A549 (cell line): ENCODE measurements at regions not wholly inside any gene's neighbourhood (a gene's known extent, or its start where the extent isn't known, plus 50 kb on each side); places are given as distances from the start of the nearest gene placed in this dataset.

Experiments used
- ATAC-seq, 2 experiments: fragments of 200-7000 bp in 1 of 2; fragments of >200 bp in 1 of 2; cut with Nextera tagmentation in 1 of 2; cut with Tn5 transposase in 1 of 2; 3 replicates each; pipeline versions ENCODE4 v1.8.0 to v1.9.1; 2018 to 2020; ENCODE audit warnings: mild to moderate bottlenecking in 1 of 2, moderate library complexity in 1 of 2
- CTCF ChIA-PET: fragments of 300-600 bp; sonication (Branson Sonifier 250); formaldehyde crosslinking; extraction: SDS; loops from one replicate; lab custom pipeline; 2021; ENCODE audit warnings: antibody characterized with exemption, inconsistent platforms; lab: Yijun Ruan, JAX
- POLR2A ChIA-PET: fragments of 350-600 bp; formaldehyde crosslinking; extraction: SDS; loops from one replicate; lab custom pipeline; 2021; ENCODE audit warnings: antibody characterized with exemption, inconsistent platforms; lab: Yijun Ruan, JAX
- DNase-seq, 2 experiments: peaks; one replicate each; pipeline versions ENCODE4 v3.0.0 to v3.0.0-alpha.2; 2011 to 2016; ENCODE audit warnings: low read depth in 1 of 2, low spot score in 1 of 2
- FAIRE-seq: peaks from 2 replicates; lab custom pipeline; 2011; peaks lifted over from hg19 to GRCh38; lab: Jason Lieb, UNC
- H3K27ac ChIP-seq, 2 experiments: fragments of >200 bp; sonication (Bioruptor Twin); formaldehyde crosslinking; 3 replicates each; pipeline ENCODE4 v1.5.1; 2016 to 2017
- H3K4me1 ChIP-seq: fragments of >200 bp; sonication (Bioruptor Twin); formaldehyde crosslinking; 3 replicates; pipeline ENCODE4 v1.6.1; 2016
- H3K4me2 ChIP-seq: fragments of >200 bp; sonication (Bioruptor Twin); formaldehyde crosslinking; 3 replicates; pipeline ENCODE4 v1.6.1; 2016
- H3K4me3 ChIP-seq: fragments of >200 bp; sonication (Bioruptor Twin); formaldehyde crosslinking; 3 replicates; pipeline ENCODE4 v1.5.1; 2016
- H3K9me3 ChIP-seq: fragments of >200 bp; sonication (Bioruptor Twin); formaldehyde crosslinking; 3 replicates; pipeline ENCODE4 v1.6.1; 2016
- BHLHE40 ChIP-seq: IDR thresholded peaks from 2 replicates; pipeline ENCODE4 v1.6.1; 2012; ENCODE audit warnings: low read depth, low read length, inconsistent platforms
- CHD2 ChIP-seq: fragments of 150-350 bp; IDR thresholded peaks from 2 replicates; pipeline ENCODE4 v1.6.1; 2014; ENCODE audit warnings: low read length; ENCODE audit not compliant: partially characterized antibody
- CHD4 ChIP-seq: fragments of 200-600 bp; sonication (generic); IDR thresholded peaks from 2 replicates; pipeline ENCODE4 v1.6.1; 2016; ENCODE audit warnings: antibody characterized with exemption, mild to moderate bottlenecking, borderline replicate concordance
- CTCF ChIP-seq: fragments of >200 bp; sonication (Bioruptor Twin); formaldehyde crosslinking; IDR thresholded peaks from 3 replicates; pipeline ENCODE4 v1.5.1; 2016
- EP300 ChIP-seq, 2 experiments: fragments of >200 bp; sonication (Bioruptor Twin); formaldehyde crosslinking; IDR thresholded peaks; 2 replicates in 1 of 2; 3 replicates in 1 of 2; pipeline ENCODE4 v1.6.1; 2016 to 2017
- FOSL2 ChIP-seq, 2 experiments: fragments of 450-650 bp in 1 of 2; fragments of >200 bp in 1 of 2; sonication (Bioruptor Twin) in 1 of 2; formaldehyde crosslinking; IDR thresholded peaks; 2 replicates each; pipeline versions ENCODE4 v1.5.0 to v1.6.1; 2016 to 2020; ENCODE audit warnings: mild to moderate bottlenecking in 1 of 2, moderate library complexity in 1 of 2
- GATA3 ChIP-seq: IDR thresholded peaks from 2 replicates; pipeline ENCODE4 v1.6.1; 2012; ENCODE audit warnings: borderline replicate concordance
- HMGXB4 ChIP-seq: fragments of 250-450 bp; sonication (Bioruptor Pico); IDR thresholded peaks from 2 replicates; pipeline ENCODE4 v1.5.0; 2021; ENCODE audit warnings: mild to moderate bottlenecking, moderate library complexity, borderline replicate concordance
- HOXA7 ChIP-seq: fragments of 250-450 bp; sonication (Bioruptor Pico); IDR thresholded peaks from 2 replicates; pipeline ENCODE4 v1.5.0; 2020; ENCODE audit warnings: mild to moderate bottlenecking, moderate library complexity
- HOXB5 ChIP-seq: fragments of 250-450 bp; sonication (Bioruptor Pico); IDR thresholded peaks from 2 replicates; pipeline ENCODE4 v1.5.0; 2020; ENCODE audit warnings: mild to moderate bottlenecking, moderate library complexity
- JUN ChIP-seq, 2 experiments: fragments of >200 bp; sonication (Bioruptor Twin); formaldehyde crosslinking; IDR thresholded peaks; 2 replicates in 1 of 2; 3 replicates in 1 of 2; pipeline ENCODE4 v1.6.1; 2016 to 2017
- JUNB ChIP-seq: fragments of >200 bp; sonication (Bioruptor Twin); formaldehyde crosslinking; IDR thresholded peaks from 2 replicates; pipeline ENCODE4 v1.6.1; 2016
- KDM1A ChIP-seq: fragments of 200-600 bp; sonication (generic); IDR thresholded peaks from 2 replicates; pipeline ENCODE4 v1.6.1; 2016; ENCODE audit warnings: low read depth, mild to moderate bottlenecking
- KDM5A ChIP-seq: fragments of 200-600 bp; sonication (generic); IDR thresholded peaks from 2 replicates; pipeline ENCODE4 v1.6.1; 2016; ENCODE audit warnings: antibody characterized with exemption, mild to moderate bottlenecking
- MAFK ChIP-seq: fragments of 450-650 bp; IDR thresholded peaks from 2 replicates; pipeline ENCODE4 v1.6.1; 2014; ENCODE audit not compliant: partially characterized antibody
- MAZ ChIP-seq: fragments of 150-350 bp; IDR thresholded peaks from 2 replicates; pipeline ENCODE4 v1.6.1; 2014; ENCODE audit warnings: antibody characterized with exemption, low read depth, low read length, borderline replicate concordance
- MYC ChIP-seq: IDR thresholded peaks from 2 replicates; pipeline ENCODE4 v1.6.1; 2012; ENCODE audit warnings: mild to moderate bottlenecking, inconsistent platforms, low read length, improper control_type of control experiment, borderline replicate concordance
- NFE2L2 ChIP-seq: fragments of 150-350 bp; conservative IDR thresholded peaks from 2 replicates; pipeline ENCODE4 v1.6.1; 2014; ENCODE audit warnings: low read length
- NR3C1 ChIP-seq: fragments of >200 bp; sonication (Bioruptor Twin); formaldehyde crosslinking; IDR thresholded peaks from 3 replicates; pipeline ENCODE4 v1.6.1; 2017
- RNF2 ChIP-seq: fragments of 200-600 bp; sonication (generic); IDR thresholded peaks from 2 replicates; pipeline ENCODE4 v1.6.1; 2016; ENCODE audit warnings: low read depth, mild to moderate bottlenecking, antibody characterized with exemption, moderate library complexity, borderline replicate concordance
- SMC3 ChIP-seq: fragments of >200 bp; sonication (Bioruptor Twin); formaldehyde crosslinking; IDR thresholded peaks from 3 replicates; pipeline ENCODE4 v1.6.1; 2018; ENCODE audit warnings: inconsistent platforms
- SREBF2 ChIP-seq: fragments of 450-650 bp; IDR thresholded peaks from 2 replicates; pipeline ENCODE4 v1.6.1; 2014; ENCODE audit warnings: mild to moderate bottlenecking, moderate library complexity
- TFCP2L1 ChIP-seq: fragments of 250-450 bp; sonication (Bioruptor Pico); IDR thresholded peaks from 2 replicates; pipeline ENCODE4 v1.5.0; 2021; ENCODE audit warnings: mild to moderate bottlenecking
- TP53 ChIP-seq: fragments of 250-450 bp; sonication (Bioruptor Pico); IDR thresholded peaks from 2 replicates; pipeline ENCODE4 v1.5.0; 2021; ENCODE audit warnings: mild to moderate bottlenecking, moderate library complexity
- ZFP36 ChIP-seq: fragments of 450-650 bp; IDR thresholded peaks from 2 replicates; pipeline ENCODE4 v1.6.1; 2014; ENCODE audit warnings: borderline replicate concordance; ENCODE audit not compliant: partially characterized antibody
- ZNF302 ChIP-seq: fragments of 250-450 bp; sonication (Bioruptor Pico); IDR thresholded peaks from 2 replicates; pipeline ENCODE4 v1.9.0; 2021; ENCODE audit warnings: inconsistent platforms, mild to moderate bottlenecking, moderate library complexity
- WGBS: methylation state at CpG from one replicate; pipeline ENCODE4 v1.1.6; 2017; ENCODE audit errors: missing lambda C conversion rate; 5-methylcytosine and 5-hydroxymethylcytosine counted together
- TF ChIP-seq, protein P1 (sequence below): fragments of >200 bp; sonication (Bioruptor Twin); formaldehyde crosslinking; IDR thresholded peaks from 2 replicates; pipeline ENCODE4 v1.6.1; 2016
- TF ChIP-seq, protein P2 (sequence below): fragments of 450-650 bp; IDR thresholded peaks from 2 replicates; pipeline ENCODE4 v1.6.1; 2014; ENCODE audit warnings: antibody characterized with exemption
- TF ChIP-seq, protein P3 (sequence below): IDR thresholded peaks from 2 replicates; pipeline ENCODE4 v1.6.1; 2012; ENCODE audit warnings: low read depth, borderline replicate concordance

- TF ChIP-seq HOXB5 (CRISPR knock-in tag): no peak
- TF ChIP-seq ZNF302: no peak
- no peak for TF ChIP-seq MAZ
- TF ChIP-seq HMGXB4 (CRISPR knock-in tag): no peak
- no peak for TF ChIP-seq SMC3
- TF ChIP-seq CHD2: no peak
- no peak for TF ChIP-seq ZFP36
- no peak for TF ChIP-seq MAFK
- no peak for TF ChIP-seq JUNB
- TF ChIP-seq NR3C1: no peak
- TF ChIP-seq, protein P1, sequence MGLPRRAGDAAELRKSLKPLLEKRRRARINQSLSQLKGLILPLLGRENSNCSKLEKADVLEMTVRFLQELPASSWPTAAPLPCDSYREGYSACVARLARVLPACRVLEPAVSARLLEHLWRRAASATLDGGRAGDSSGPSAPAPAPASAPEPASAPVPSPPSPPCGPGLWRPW: no peak
- no peak for TF ChIP-seq FOSL2 (IDR thresholded peaks at IDR 0.05)
- no peak for TF ChIP-seq FOSL2 (CRISPR knock-in tag; IDR thresholded peaks at IDR 0.05)
- TF ChIP-seq RNF2: no peak
- no peak for TF ChIP-seq MYC
- TF ChIP-seq SREBF2: no peak
- TF ChIP-seq JUN (IDR thresholded peaks at IDR 0.05): no peak
- TF ChIP-seq GATA3: no peak
- no peak for TF ChIP-seq BHLHE40
- ChIA-PET CTCF (no interaction called here), POLR2A (no interaction called here)
- Histone ChIP-seq H3K27ac (no peak overlapping the region), H3K4me2 (no peak overlapping the region), H3K4me3 (no peak overlapping the region), H3K4me1 (no peaks in the 10 kb centered on the region), H3K9me3 (no peaks in the 10 kb centered on the region)
- DNase-seq (no peak), FAIRE-seq (no peak), ATAC-seq (no peak)
- WGBS: 14% methylated on average over 14 of the region's 14 CpGs
Observed at GRCh38 chr10:128723631-128724205, 597.5 kb upstream of the MKI67 start.

- no peak for DNase-seq
- no peak overlapping the region for H3K4me2 ChIP-seq
- POLR2A ChIA-PET: no interaction called here
- no peak for TF ChIP-seq KDM1A
- no peak for TF ChIP-seq NFE2L2
- TF ChIP-seq, protein P2, sequence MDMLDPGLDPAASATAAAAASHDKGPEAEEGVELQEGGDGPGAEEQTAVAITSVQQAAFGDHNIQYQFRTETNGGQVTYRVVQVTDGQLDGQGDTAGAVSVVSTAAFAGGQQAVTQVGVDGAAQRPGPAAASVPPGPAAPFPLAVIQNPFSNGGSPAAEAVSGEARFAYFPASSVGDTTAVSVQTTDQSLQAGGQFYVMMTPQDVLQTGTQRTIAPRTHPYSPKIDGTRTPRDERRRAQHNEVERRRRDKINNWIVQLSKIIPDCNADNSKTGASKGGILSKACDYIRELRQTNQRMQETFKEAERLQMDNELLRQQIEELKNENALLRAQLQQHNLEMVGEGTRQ: no peak
- no peak for TF ChIP-seq CHD4
- TF ChIP-seq NR3C1: no peak
- no peak for TF ChIP-seq CHD2
- no peak for TF ChIP-seq FOSL2 (IDR thresholded peaks at IDR 0.05)
- TF ChIP-seq FOSL2 (CRISPR knock-in tag; IDR thresholded peaks at IDR 0.05): no peak
- H3K4me3 ChIP-seq: no peak overlapping the region
- ATAC-seq: no peak
- CTCF ChIA-PET: no interaction called here
- H3K27ac ChIP-seq: no peak overlapping the region
- no peaks in the 10 kb centered on the region for H3K4me1 ChIP-seq
- 8% methylated on average over 2 of the region's 2 CpGs for WGBS
- no peaks in the 10 kb centered on the region for H3K9me3 ChIP-seq
- no peak for FAIRE-seq
Observed at GRCh38 chr10:128725531-128725930, 599.3 kb upstream of the MKI67 start.

DNA sequence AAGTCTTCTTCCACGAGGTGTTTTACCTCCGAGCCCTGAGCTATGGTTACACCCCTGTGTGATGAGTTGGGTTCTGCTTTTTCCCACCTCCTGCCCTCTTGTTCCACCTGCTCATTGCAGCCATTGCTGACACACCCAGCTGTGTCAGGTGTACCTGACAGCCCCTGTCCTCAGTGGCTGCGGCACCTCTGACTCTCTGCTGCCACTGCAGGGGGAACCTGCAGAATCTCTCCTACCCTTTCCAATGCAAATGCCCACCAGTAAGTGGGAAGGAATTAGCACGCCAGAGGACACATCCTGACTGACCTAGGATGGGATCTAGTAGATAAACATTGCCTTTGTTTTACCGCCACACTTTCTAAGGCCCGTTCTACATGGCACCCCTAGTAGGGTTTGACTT, 600.9 kb upstream of the MKI67 start:
- CTCF ChIA-PET: no interaction called here
- no peak overlapping the region for H3K4me3 ChIP-seq
- H3K4me2 ChIP-seq: no peak overlapping the region
- WGBS: 15% methylated on average over 5 of the region's 6 CpGs
- FAIRE-seq (no peak), ATAC-seq (no peak), DNase-seq (no peak)
- H3K27ac ChIP-seq: no peak overlapping the region
- POLR2A ChIA-PET: no interaction called here
- no peaks in the 10 kb centered on the region for H3K9me3 ChIP-seq
- no peaks in the 10 kb centered on the region for H3K4me1 ChIP-seq
- TF ChIP-seq JUN (IDR thresholded peaks at IDR 0.05): no peak
- TF ChIP-seq TP53 (CRISPR knock-in tag): no peak
- no peak for TF ChIP-seq FOSL2 (IDR thresholded peaks at IDR 0.05)
- no peak for TF ChIP-seq FOSL2 (CRISPR knock-in tag; IDR thresholded peaks at IDR 0.05)
- TF ChIP-seq ZNF302: no peak
- no peak for TF ChIP-seq KDM5A
- TF ChIP-seq HOXA7 (CRISPR knock-in tag): no peak
- TF ChIP-seq MYC: no peak
- TF ChIP-seq, protein P3, sequence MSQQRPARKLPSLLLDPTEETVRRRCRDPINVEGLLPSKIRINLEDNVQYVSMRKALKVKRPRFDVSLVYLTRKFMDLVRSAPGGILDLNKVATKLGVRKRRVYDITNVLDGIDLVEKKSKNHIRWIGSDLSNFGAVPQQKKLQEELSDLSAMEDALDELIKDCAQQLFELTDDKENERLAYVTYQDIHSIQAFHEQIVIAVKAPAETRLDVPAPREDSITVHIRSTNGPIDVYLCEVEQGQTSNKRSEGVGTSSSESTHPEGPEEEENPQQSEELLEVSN: no peak
- TF ChIP-seq EP300 (IDR thresholded peaks at IDR 0.05): no peak
- no peak for TF ChIP-seq ZFP36
- no peak for TF ChIP-seq TFCP2L1 (CRISPR knock-in tag)
- no peak for TF ChIP-seq CTCF
